ENCODE measurements at regions not wholly inside any gene's neighbourhood (a gene's known extent, or its start where the extent isn't known, plus 50 kb on each side); places are given as distances from the start of the nearest gene placed in this dataset.

DNA sequence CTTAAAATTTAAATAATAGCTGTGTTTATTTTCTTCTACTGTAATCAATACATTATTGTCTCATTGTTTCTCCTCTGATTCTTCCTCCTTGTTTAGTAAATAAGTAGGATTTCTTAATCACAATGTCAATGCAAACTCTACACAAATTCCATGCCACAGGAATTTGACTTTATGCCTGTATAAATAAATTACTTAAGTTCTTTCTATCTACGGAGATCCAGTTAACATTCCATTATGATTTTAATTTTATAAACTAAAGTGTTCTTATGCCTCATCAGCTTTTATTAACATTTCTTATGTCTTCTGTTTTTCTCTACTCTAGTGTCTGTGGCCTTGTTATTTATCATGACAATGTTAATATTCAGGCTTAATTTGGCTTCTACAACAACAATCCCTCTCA lies 1169.2 kb downstream of the GRIK2 start:
- TF ChIP-seq YY1 (IDR thresholded peaks at IDR 0.05; ENCODE audit: insufficient read depth, insufficient read length) (no peak), SUZ12 (IDR thresholded peaks at IDR 0.05; ENCODE audit: extremely low read depth, insufficient read depth, insufficient read length) (no peak)
